ENCODE measurements at regions not wholly inside any gene's neighbourhood (a gene's known extent, or its start where the extent isn't known, plus 50 kb on each side); places are given as distances from the start of the nearest gene placed in this dataset.

DNA sequence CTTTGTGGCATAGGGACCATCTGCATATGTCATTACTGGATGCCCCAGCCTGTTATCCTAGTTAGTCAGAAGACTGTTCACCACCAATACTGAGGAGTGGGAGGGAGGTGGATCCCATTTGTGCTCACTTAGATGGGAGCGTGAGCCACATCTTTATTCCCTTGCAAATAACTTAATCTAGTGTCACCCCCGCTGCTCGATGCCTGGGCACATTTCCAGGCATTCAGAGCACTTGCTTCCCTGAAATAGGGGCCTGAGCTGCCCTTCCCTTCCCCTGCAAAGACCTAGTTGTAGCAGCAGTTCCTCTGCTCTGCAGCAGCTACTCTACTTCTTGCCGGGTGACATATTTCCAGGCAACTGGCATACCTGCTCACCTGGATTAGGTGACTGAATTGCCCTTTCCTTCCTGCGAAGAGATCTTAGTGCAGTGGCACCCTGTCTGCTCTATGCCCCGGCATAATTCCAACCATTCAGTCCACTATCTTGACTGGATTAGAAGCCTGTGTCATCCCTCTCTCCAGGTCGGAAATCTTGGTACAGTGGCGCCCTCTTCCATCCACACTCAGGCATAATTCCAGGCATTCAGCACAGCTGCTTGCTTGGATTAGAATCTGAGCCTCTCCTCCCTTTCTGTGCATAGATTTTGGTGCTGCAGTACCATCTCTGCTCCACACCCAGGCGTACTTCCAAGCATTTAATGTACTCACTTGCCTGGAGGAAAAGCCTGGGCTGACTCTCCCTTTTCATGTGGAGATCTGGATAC is 1389.1 kb upstream of the TMEFF2 start:
- peak; percentile 26 to 71 for DNase-seq

GRCh38 chr2:193581807-193582206 is 1387.1 kb upstream of the TMEFF2 start:
- DNase-seq = peak in 1 of 2 experiments; percentile 24

- DNase-seq = no peak
Measured at GRCh38 chr2:193580176-193580950, 1385.6 kb upstream of the TMEFF2 start.

- peak in 1 of 2 experiments; percentile 33 for DNase-seq
Measured at GRCh38 chr2:193566886-193567285, 1372.2 kb upstream of the TMEFF2 start.

GRCh38 chr2:193566276-193566675 is 1371.5 kb upstream of the TMEFF2 start:
- DNase-seq = no peak

GRCh38 chr2:193562031-193562430 is 1367.3 kb upstream of the TMEFF2 start:
- DNase-seq = no peak

- DNase-seq = no peak
Measured at GRCh38 chr2:193561054-193561453, 1366.3 kb upstream of the TMEFF2 start.

- DNase-seq = no peak
Measured at GRCh38 chr2:193556766-193557470, 1362.2 kb upstream of the TMEFF2 start.

DNA sequence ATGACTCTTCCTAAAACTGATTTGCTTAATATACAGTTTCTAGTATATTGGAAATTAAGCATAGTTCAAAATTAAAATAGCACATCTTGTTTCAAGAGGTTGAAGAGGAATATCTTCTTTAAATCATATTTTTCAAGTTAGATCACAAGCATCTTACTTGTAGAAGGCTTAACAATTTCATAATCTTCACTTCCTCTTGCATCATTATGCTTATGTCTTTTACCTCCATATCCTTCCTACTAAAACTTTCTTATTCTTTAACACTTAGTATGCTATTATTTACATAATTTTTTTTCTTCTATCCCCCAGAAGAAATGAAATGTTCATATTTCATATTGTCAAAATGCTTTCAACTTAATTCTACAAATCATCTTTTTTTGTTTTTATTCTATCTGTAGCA is 1354.9 kb upstream of the TMEFF2 start:
- no peak for DNase-seq

DNA sequence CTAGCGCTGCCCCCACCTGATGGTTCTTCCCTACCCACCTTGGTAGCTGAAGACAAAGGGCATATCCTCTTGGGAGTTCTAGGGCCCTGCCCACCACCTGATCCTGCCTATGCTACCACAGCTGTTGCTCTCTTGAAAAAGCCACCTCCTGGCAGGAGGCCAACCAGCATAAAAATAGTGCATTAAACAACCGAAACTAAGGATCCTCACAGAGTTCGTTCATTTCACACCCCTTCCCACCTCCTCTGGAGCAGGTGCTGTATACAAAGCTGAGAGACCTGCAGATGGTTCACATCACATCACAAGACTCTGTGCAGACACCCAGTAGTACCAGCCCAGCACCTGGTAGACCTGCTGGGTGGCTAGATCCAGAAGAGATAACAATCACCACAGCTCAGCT is 1348.0 kb upstream of the TMEFF2 start:
- DNase-seq = peak; percentile 29 to 73

- no peak for DNase-seq
Measured at GRCh38 chr2:193539188-193539587, 1344.5 kb upstream of the TMEFF2 start.

GRCh38 chr2:193538061-193538460 is 1343.3 kb upstream of the TMEFF2 start:
- no peak for DNase-seq

GRCh38 chr2:193537531-193537930 is 1342.8 kb upstream of the TMEFF2 start:
- no peak for DNase-seq

DNA sequence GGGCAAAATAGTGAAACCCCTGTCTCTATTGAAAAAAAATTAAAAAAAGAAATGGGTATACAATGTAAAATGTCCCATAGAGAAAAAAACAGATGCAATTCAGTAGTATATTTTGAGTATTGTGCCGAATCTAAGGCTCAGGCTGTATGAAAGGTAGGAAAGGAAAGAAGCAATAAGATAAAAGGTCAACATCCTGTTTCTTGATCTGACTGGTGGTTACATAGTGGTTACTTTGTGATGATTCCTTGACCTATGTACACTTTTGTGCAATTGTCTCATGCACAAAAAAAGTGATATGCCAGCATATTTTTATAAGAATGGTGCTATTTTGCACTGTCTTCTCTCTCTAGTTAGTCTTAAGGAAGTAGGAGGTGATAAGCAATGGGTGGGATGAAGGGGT is 1333.7 kb upstream of the TMEFF2 start:
- no peak for DNase-seq

GRCh38 chr2:193527146-193527545 is 1332.4 kb upstream of the TMEFF2 start:
- no peak for DNase-seq

DNA sequence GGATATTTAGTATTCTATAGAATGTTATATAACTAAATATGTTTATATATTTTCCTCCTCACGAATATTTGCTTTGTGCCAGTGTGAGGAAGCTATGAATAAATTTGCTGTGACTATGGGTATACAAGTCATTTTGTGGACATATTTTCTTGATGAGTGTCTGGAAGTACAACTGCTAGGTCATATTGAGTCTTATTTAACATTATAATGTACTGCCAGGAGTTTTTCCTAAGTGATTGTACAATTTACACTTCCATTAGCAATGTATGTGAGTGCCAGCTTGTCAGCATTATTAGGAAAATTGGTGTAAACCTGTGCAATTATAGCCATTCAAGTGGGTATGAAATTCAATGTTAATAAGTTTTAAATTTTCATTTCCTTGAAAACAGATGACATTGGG is 1328.9 kb upstream of the TMEFF2 start:
- DNase-seq = no peak

DNA sequence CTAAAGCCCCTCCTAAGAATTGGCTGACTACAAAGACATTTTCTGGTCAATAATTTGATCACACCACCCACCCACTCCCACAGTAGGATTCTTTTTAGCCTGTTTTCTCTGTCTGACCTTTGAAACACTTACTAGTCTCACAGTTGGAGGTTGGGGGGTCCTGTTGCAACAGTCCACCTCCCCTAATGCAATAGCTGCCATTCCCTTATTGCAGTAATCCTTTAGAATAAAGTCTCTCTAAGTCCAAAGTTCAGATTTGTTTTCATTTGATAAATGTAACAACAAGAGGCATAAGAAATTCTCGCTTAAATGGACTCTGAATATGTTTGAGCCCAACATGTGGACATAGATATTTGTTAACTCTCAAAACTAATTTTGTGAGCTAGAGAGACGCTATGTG is 1326.8 kb upstream of the TMEFF2 start:
- no peak for DNase-seq

DNA sequence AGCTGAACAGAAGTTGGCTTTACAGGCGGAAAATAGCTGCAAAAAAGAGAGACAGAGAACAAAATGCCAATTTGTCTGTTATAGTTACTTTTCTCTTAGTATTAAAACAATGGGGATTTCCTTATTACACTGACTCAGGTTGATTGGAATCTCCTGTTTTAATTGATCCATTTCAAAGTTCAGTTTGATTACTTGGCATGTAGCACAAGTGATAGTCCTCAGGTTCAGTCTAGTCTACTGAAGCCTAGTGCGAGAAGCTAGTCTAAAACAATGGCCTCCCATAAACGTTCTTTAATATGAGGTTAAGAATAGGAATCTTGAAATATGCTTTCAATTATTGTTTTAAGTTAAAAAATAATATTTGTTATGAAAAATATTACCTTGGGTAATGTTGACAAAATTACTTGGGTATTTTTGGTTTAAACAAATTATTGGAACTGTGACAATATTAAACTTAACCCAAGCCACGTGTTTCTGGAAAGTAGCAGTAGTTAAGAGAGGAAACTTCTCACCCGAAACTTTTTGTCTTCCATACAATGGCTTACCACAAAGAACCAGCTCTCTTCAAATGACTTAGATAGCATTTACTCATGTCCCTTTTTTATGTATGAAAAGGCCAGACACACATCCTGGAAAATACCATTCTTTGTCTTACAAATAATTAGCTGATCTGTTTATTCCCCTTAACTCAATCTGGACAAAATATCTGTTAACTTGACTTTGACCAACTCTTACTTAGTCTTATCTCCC is 1326.2 kb upstream of the TMEFF2 start:
- no peak for DNase-seq

DNA sequence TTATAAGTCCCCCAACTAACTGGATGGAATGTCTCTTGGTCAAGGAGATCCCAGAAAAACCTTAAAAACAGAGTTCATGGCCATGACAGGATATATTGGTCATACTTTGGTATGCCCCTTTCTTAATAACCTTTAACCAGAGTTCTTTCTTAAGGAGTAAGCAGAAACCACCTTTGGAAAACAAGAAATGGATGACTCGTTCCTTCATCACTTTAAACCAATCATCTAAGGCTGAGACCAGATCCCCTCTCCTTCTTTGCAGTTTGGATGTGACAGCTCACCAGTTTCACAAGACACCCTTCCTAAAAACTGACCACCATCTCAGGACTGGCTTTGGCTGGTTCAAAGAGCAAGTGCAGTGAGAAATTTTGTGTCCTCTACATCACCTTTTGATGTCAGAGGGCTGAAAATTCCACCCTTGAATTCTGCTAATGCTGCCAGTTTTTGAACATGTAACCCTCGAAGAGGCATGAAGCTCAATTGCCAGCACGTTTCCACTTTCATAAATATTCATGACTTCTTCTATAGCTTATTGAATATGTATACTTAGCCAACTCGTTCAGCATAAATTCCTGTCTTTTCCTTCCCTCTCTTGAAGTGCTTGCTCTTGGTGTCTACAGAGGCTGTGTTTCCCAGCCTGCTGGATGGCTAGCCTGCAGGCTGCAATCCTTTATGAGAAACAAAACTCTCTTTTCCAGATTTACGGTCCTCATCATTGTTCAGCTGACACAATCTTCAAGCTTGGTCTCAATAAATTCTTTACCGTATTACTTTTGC is 1323.5 kb upstream of the TMEFF2 start:
- no peak for DNase-seq

DNA sequence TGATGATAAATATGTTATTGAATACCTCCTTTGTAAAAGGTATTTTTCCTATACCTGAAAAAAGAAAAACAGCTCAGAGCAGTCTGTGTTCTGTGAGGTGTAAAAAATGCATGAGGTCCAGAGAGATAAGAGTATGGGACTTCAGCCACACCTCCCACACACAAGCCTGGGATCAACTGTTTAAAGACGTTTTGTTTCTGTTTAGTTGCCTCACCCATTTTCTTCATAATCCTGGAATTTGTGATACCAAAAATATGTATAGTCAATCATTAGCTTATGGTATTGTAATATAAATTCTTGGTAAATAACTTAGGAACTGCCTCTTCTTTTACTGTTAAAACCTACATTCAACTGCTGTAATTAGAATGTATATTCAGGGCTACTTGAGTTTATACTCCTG is 1322.9 kb upstream of the TMEFF2 start:
- DNase-seq = no peak

- no peak for DNase-seq
Measured at GRCh38 chr2:193506035-193506434, 1311.3 kb upstream of the TMEFF2 start.

DNA sequence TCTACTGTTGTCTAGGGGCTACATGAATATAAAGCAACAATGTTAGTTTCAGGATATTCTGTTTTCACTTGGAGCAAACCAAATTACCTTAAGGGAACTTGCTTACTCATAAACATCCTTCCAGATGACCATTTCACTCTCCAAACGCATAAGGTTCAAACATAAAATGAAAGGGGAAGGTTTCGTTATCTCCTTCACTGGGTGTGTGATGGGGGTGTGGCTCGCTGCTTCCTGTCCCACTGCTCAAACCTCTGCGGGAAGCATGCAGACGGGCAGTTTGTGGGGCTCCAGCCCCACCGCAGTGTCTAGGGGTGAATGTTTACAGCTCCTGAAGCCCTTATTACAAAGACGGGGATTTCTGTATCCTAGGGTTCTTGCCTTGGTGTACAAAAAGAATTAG is 1310.9 kb upstream of the TMEFF2 start:
- no peak for DNase-seq
